WERI-Rb-1 (cell line): ENCODE measurements at regions not wholly inside any gene's neighbourhood (a gene's known extent, or its start where the extent isn't known, plus 50 kb on each side); places are given as distances from the start of the nearest gene placed in this dataset.

Source experiments
- DNase-seq: peaks from one replicate; pipeline ENCODE4 v3.0.0-alpha.2; 2020
- H3K27ac ChIP-seq: fragments of 250-450 bp; sonication (Bioruptor Pico); 2 replicates; pipeline ENCODE4 v1.5.1; 2020; ENCODE audit warnings: mild to moderate bottlenecking, moderate library complexity
- H3K27me3 ChIP-seq: fragments of 250-450 bp; sonication (Bioruptor Pico); 2 replicates; pipeline ENCODE4 v1.5.1; 2021; ENCODE audit warnings: mild to moderate bottlenecking, low read depth, moderate library complexity; ENCODE audit not compliant: insufficient read depth, severe bottlenecking
- H3K36me3 ChIP-seq: fragments of 250-450 bp; sonication (Bioruptor Pico); 2 replicates; pipeline ENCODE4 v1.5.1; 2020; ENCODE audit warnings: mild to moderate bottlenecking, moderate library complexity
- H3K4me3 ChIP-seq: 2 replicates; pipeline ENCODE4 v1.5.1; 2011; ENCODE audit warnings: low read depth, mild to moderate bottlenecking, control low read depth, low read length
- H3K9me3 ChIP-seq: fragments of 250-450 bp; sonication (Bioruptor Pico); 2 replicates; pipeline ENCODE4 v1.5.1; 2021; ENCODE audit warnings: mild to moderate bottlenecking, moderate library complexity; ENCODE audit not compliant: severe bottlenecking
- CTCF ChIP-seq: IDR thresholded peaks from 2 replicates; pipeline ENCODE4 v1.5.1; 2011; ENCODE audit warnings: low read depth, mild to moderate bottlenecking, control low read depth, inconsistent platforms, low read length

DNA sequence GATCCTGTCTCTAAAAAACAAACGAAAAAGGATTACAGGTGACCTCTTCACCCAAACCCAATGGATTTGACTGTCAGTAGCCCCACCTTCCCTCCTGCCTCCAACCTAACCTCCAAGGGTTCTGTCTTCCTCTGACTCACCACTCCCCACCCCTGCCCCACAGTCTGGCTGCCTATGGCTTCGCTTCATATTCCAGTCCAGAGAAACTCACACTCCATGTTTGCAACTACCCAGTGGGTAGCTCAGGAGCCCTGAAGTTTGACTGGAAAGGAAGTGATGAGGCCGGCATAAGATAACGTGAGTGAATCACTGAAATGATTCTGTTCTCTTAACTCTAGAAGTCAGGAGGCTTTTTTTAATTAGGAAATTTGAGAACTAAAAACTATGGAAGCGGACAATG, 303.9 kb downstream of the FOXO1 start:
- no peaks in the 10 kb centered on the region for H3K36me3 ChIP-seq
- DNase-seq = no peak
- no peaks in the 10 kb centered on the region for H3K27me3 ChIP-seq
- H3K27ac ChIP-seq = no peak overlapping the region
- no peaks in the 10 kb centered on the region for H3K9me3 ChIP-seq
- H3K4me3 ChIP-seq = no peak overlapping the region
- no peak for TF ChIP-seq CTCF

DNA sequence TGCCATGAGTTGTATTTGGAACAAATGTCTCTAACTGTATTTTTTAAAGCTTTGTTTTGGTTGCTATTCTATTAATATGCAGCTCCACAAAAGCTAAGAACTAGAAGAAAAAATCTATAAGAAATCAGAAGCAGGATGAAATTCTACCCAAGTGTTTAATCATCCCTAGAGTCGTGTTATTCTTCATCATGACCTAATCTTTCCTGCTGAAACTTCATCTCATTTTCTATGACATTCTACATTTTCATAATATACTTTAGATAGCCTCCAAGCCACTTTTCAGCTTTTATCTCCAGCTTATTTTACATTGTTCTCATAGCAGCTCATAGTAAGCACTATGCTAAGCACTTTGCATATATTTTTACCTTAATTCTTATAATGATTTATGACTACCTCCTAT, 302.8 kb downstream of the FOXO1 start:
- no peak overlapping the region for H3K27ac ChIP-seq
- no peak for DNase-seq
- H3K27me3 ChIP-seq = no peaks in the 10 kb centered on the region
- no peak overlapping the region for H3K4me3 ChIP-seq
- no peak for TF ChIP-seq CTCF
- no peaks in the 10 kb centered on the region for H3K9me3 ChIP-seq
- H3K36me3 ChIP-seq = no peaks in the 10 kb centered on the region

GRCh38 chr13:40366119-40366518, 300.3 kb downstream of the FOXO1 start:
- no peak for DNase-seq
- Histone ChIP-seq H3K4me3 (no peak overlapping the region), H3K27me3 (no peaks in the 10 kb centered on the region), H3K36me3 (no peaks in the 10 kb centered on the region), H3K9me3 (no peaks in the 10 kb centered on the region), H3K27ac (no peak overlapping the region)
- no peak for TF ChIP-seq CTCF

DNA sequence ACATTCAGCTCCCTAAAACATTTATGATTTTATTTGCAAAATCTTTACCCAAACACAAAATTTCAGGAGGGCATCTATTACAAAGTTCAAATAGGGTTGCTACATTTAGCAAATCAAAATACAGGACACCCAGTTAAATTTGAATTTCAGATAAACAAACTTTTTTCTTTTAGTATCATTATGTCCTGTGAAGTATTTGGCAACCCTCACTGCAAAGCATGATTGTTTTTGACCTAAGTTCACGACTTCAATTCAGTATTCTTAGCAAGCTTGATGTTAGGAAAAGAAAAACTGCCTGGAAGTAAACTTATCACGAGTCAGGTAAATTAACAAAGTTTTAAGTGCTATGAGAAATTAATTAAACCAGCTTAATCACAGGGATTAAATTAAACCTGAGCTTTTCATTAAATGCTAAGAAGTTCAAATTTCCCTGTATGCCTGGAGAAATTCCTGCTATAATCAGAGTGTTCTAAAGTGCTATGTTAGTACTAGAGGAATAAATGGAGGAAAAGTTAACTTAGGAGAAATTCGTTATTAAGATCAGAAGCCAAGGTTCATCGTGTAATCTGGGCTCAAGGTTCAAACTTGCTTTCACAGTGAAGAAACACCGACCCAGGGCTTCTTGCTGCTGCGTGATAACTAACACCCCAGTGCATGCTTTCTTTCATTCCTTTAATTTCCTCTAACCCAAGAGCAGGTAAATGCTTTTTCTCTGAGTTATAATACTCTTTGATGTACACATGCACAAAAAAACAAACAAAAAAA, 298.1 kb downstream of the FOXO1 start:
- H3K4me3 ChIP-seq = no peak overlapping the region
- no peaks in the 10 kb centered on the region for H3K27me3 ChIP-seq
- H3K27ac ChIP-seq = no peak overlapping the region
- no peak for DNase-seq
- TF ChIP-seq CTCF = no peak
- H3K36me3 ChIP-seq = no peaks in the 10 kb centered on the region
- no peaks in the 10 kb centered on the region for H3K9me3 ChIP-seq

DNA sequence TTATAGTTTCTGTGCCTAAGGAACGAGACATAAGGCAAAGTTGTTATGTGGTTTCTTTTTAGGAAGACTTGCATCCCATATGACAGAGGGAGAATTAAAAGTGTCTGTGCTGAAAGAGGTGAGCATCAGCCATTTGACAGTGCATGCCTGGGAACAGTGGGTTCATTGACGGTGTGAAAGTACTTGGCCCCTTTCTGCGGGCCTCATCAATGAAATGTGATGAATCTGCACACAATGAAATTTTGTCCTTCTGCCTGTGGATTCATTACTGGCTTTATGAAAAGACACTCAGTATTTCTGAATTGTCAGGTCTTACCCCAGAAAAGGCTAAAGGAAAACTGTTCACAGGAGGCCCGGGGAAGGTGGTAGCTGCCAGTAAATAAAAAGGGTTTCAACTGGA, 295.8 kb downstream of the FOXO1 start:
- no peak overlapping the region for H3K4me3 ChIP-seq

More for the DNA sequence above, 295.8 kb downstream of the FOXO1 start:
- Histone ChIP-seq H3K27ac (no peak overlapping the region), H3K9me3 (no peaks in the 10 kb centered on the region), H3K36me3 (no peaks in the 10 kb centered on the region), H3K27me3 (no peaks in the 10 kb centered on the region)
- no peak for DNase-seq
- TF ChIP-seq CTCF = no peak
